Stimulated activated CD4-positive, alpha-beta T cell treated with anti-CD3 and anti-CD28 coated beads, Interleukin-4, amount 100 ng/mL, for 1 hour (primary cell): ENCODE measurements at regions not wholly inside any gene's neighbourhood (a gene's known extent, or its start where the extent isn't known, plus 50 kb on each side); places are given as distances from the start of the nearest gene placed in this dataset.

Experiments
- DNase-seq: peaks from one replicate; pipeline ENCODE4 v3.0.0-alpha.2; 2020

- no peak for DNase-seq
Measured at GRCh38 chr9:126017758-126018157, 270.6 kb downstream of the PBX3 start.

GRCh38 chr9:126020836-126021235, 273.7 kb downstream of the PBX3 start:
- no peak for DNase-seq

- DNase-seq: no peak
Measured at GRCh38 chr9:126023962-126024361, 276.8 kb downstream of the PBX3 start.

- DNase-seq: no peak
Measured at GRCh38 chr9:126024581-126025230, 277.5 kb downstream of the PBX3 start.

GRCh38 chr9:126025991-126026390, 278.8 kb downstream of the PBX3 start:
- no peak for DNase-seq

GRCh38 chr9:126027566-126027965, 280.4 kb downstream of the PBX3 start:
- no peak for DNase-seq

- no peak for DNase-seq
Measured at GRCh38 chr9:126028746-126029145, 281.6 kb downstream of the PBX3 start.

- DNase-seq: no peak
Measured at GRCh38 chr9:126030716-126031115, 283.5 kb downstream of the PBX3 start.

- no peak for DNase-seq
Measured at GRCh38 chr9:126031116-126031515, 283.9 kb downstream of the PBX3 start.

GRCh38 chr9:126032135-126032534, 285.0 kb downstream of the PBX3 start:
- DNase-seq: no peak

- DNase-seq: no peak
Measured at GRCh38 chr9:126033318-126033717, 286.1 kb downstream of the PBX3 start.

- DNase-seq: no peak
Measured at GRCh38 chr9:126033956-126034355, 286.8 kb downstream of the PBX3 start.

- no peak for DNase-seq
Measured at GRCh38 chr9:126036881-126037291, 289.7 kb downstream of the PBX3 start.

GRCh38 chr9:126038790-126039189, 287.8 kb upstream of the MVB12B start:
- no peak for DNase-seq

- DNase-seq: no peak
Measured at GRCh38 chr9:126043681-126044080, 282.9 kb upstream of the MVB12B start.

- no peak for DNase-seq
Measured at GRCh38 chr9:126049088-126049487, 277.5 kb upstream of the MVB12B start.

GRCh38 chr9:126049896-126050604, 276.6 kb upstream of the MVB12B start:
- no peak for DNase-seq

- DNase-seq: no peak
Measured at GRCh38 chr9:126050605-126050990, 276.0 kb upstream of the MVB12B start.

- no peak for DNase-seq
Measured at GRCh38 chr9:126051446-126052130, 275.0 kb upstream of the MVB12B start.

GRCh38 chr9:126052791-126053190, 273.8 kb upstream of the MVB12B start:
- DNase-seq: no peak

GRCh38 chr9:126053913-126054312, 272.7 kb upstream of the MVB12B start:
- DNase-seq: no peak

- DNase-seq: no peak
Measured at GRCh38 chr9:126055381-126055985, 271.1 kb upstream of the MVB12B start.

GRCh38 chr9:126056312-126057021, 270.2 kb upstream of the MVB12B start:
- no peak for DNase-seq
